ENCODE measurements at regions not wholly inside any gene's neighbourhood (a gene's known extent, or its start where the extent isn't known, plus 50 kb on each side); places are given as distances from the start of the nearest gene placed in this dataset.

DNA sequence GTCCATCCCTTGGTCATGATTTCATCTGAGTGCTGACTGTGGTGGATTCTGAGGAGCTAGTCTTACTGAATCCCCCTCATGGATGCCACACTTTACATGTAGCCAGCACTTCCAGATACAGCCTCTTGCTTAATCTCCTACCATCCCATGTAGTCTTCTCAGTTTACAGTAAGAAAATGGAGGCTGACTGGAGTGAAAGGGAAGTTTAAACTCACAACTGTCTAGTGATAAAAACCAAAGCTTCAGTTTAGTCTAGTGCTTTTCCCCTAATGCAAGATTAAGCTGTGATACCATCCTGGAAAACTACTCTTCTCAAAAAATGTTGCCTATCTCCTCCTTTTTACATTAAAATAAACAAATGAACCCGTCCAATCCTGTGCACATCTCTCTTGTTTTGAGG, 146.8 kb upstream of the HES1 start:
- no peak for DNase-seq (ENCODE audit: low read depth)

DNA sequence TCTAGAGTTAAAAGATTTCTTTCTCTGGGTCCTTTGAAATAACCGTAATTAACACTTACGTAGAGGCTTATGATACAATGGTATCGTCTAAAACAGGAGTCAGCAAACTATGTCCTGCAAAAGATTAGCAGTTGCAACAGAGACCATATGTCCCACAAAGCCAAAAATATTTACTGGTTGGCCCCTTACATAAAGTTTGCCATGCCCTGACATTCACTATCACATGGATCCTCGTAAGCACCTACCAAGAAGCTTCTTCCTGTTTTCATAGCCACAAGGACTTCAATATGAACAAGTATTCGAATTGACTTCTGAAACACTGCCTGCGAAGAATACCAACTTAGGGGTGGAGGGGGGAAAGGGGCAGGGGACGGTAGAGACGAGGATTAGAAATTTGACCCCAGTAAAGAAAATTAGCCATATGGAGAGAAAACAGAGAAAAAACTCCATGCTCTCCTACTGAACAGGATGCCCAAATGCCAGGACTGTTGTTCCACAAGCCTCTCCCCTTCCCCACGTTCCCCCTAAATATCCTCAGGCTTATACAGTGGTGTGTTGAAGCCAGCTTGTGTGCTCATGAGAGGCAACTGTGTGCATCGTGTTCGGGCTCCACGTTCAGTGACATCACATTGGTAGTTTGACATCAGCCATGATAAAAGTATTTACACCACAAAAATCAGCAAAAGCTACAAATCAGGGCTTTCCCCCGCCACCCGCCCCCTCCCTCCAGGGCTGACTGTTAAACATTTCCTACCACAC, 144.1 kb upstream of the HES1 start:
- no peak for DNase-seq (ENCODE audit: low read depth)

DNA sequence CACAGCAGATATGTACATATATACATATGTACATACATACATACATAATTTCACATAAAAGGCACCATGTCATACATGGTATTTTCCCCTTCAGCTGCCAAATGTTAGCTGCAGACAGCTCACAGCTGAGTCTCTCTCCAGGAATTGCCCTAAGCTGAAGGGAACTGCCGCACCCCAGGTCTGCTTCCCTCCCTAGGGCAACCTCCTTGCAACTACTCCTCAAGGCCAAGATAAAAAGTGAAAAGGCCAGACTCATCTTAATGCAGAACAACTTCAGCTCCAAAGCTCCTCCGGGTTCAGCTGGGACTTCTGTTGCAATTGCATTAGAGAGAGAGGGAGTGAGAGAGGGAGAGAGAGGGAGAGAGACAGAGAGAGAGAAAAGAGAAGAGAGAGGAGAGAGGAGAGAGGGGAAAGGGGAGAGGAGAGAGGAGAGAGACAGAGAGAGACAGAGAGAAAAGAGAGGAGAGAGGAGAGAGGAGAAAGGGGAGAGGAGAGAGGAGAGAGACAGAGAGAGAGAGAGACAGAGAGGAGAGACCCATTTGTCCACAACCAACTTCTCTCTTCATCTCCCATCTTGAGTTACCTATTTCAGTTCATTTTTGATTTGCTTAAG, 143.4 kb upstream of the HES1 start:
- no peak for DNase-seq (ENCODE audit: low read depth)

DNA sequence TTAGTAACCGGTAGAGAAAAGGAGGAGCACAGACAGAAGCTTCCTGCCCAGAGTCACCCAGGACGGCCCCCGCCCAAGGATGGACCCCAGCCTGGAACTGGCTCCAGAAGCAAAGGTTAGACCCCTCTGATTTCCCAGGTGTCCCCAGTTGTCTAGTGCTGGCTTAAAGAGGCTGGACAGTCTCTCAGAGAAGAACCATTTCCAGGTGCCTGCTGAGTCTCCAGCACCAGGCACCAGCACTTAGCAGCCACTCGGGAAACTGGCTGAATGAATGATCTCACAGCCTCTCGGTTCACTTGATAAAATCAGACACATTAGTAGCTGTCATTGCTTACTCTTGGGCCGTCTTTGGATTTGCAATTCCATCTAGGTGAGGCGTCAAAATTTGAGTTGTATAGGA, 139.7 kb upstream of the HES1 start:
- DNase-seq (ENCODE audit: low read depth): no peak

DNA sequence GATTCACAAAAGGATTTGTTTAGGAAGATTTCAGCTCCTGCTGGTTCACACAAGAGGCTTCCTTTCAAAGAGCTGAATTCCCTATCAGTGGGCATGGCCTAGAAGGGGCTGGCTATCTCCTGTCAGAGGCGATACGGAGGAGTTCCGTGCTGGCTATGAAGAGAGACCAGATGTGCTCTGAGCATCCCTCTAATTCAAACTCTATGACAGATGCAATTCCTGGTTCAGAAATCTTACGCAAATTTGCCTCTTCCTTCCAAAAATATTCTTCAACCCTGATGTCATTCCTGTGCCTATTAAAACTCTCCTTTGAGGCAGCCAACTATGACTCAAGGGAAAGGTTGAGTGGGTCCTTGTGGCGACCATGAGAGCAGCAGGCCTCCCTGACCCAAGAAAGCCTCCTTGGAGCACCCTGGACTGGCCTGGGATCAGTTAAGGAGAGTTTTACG, 139.3 kb upstream of the HES1 start:
- no peak for DNase-seq (ENCODE audit: low read depth)

DNA sequence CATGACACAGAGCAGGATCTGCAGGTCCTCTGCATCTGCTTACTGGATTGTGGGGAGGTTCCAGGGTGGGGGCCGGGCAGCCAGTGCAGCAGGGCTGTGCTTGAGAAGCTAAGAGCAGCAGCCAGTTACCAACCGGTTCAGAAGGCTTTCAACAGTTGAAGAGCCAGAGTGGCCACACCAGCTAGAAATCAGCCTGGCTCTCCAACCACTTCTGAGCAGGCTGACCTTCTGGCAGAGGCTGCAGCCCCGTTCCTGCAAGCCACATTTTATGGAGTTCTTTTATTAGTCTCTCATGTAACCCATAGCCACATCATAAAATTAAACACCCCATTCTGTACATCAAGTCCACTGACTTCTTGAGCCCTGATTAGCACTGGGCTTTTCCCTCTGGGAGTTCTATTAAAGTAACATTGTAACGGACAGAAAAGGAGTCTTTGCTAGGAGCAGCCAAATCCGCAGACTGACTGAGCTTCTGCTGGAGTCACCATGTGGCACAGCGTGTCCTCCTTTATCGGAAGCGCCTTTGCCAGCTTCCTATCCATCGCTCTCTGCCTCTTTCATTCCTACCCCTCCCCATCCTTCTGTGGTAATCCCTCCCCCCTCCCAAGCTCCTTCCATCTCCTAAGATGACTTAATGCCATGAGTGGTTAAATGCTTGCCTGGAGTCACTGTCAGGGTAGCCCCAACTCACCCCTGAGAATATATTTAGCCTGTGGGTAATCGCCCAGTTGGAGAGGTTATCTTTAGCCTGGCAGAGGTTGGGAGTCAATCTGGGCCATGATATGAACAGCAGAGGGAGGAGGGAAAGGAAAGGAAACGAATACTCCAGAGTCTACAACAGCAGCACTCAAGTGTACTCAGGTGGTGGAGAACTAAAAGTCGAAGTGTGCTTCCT, 138.5 kb upstream of the HES1 start:
- DNase-seq (ENCODE audit: low read depth): no peak

DNA sequence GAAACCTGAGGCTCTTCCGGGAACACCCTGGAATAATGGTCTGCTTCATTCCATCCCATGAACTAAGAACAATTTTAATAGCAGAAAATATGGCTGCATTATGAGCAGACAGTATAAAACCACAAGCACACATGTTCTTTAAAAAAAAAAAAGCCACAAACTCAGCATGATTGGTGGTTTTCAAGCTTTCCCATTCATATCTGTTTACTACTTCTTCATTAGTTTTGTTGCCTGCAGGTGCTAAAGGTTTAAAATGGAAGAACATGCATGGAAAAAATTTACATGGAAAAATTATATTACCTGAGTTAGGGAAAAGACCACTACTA, 137.9 kb upstream of the HES1 start:
- DNase-seq (ENCODE audit: low read depth): no peak

DNA sequence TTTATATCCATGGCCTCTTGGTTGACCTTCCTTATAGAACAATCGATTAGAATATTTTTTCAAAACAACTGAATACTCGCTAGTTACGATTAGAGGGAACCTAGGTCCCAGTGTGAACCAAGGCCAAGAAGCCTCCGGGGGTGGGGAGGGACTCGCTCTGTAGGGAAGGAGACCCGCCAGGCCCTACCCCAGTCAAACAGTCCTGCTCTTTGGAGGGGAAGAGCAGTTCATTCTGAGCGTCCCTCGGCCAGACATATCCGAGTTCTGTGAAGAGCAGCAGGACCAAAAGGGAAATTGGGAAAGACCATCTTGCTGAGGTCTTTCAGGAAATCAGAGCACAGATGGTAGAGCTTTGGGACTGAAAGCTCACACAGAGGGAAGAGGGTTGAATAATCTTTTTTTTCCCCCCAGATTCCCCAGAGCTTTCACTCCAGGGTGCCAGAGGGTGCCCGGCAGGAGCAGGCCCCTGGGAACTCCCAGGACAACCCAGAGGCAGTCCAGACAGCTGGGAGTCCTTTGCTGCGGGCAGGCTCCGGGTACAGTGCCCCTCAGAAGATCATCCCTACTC, 137.2 kb upstream of the HES1 start:
- no peak for DNase-seq (ENCODE audit: low read depth)

DNA sequence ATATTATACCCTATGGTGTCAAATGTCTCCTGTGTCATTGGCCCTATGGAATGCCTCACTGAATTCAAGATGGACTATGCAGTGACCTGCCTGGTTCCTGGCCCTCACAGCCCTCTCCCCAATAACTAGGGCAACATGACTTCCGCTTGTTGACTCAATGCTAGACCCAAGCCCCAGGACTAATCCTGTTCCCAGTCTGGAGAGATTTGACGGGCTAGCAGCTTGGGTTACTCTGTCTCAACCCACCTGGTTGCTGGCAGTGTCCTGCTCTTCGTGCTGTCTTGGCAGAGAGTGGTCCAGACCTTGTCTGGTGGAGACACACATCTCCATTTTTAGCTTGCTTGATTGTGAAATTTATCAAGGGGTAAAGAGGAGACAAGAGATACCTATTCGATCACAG, 135.8 kb upstream of the HES1 start:
- DNase-seq (ENCODE audit: low read depth): no peak

DNA sequence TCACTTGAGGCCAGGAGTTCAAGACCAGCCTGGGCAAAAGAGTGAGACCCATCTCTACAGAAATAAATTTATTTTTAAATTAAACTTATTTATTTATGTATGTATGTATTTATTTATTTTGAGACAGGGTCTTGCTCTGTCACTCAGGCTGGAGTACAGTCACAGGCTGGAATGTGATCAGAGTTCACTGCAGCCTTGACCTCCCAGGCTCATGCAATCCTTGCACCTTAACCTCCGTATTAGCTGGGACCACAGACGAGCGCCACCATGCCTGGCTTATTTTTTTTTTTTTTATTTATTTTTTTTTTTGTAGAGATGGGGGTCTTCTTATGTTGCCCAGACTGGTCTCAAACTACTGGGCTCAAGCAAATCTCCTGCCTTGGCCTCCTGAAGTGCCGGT, 135.2 kb upstream of the HES1 start:
- no peak for DNase-seq (ENCODE audit: low read depth)

DNA sequence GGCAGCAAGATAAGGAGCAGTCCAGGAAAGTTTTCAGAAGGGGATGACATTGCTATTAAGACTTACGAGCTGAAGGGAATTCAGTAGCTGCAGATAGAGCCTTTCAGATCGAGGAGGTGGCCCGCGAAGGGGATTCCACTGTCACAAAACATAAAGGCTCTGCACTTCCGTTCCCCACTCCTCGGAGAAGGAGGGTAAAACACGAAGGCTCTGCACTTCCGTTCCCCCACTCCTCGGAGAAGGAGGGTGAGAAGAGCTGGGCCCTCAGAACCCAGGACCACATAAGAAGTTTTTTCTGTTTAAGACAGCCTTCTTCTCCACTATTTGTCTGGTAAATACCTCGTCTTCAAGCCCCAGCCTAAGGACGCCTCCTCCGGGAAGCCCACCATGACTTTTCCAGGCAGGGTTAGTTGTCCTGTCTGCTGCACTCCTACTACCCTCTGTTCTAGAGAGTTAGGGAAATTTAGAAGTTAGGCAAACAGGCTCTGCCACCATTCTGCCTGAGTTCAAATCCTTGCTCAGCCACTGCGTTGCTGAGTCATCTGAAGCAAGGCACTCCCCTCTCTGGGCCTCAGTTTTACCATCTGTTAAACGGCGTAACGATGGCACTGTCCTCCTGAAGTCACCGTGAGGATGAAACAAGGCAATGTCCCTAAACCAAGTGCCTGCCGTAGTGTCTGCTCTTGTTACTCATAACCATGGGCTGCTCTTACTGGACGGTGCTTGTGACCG, 134.1 kb upstream of the HES1 start:
- DNase-seq (ENCODE audit: low read depth): no peak

DNA sequence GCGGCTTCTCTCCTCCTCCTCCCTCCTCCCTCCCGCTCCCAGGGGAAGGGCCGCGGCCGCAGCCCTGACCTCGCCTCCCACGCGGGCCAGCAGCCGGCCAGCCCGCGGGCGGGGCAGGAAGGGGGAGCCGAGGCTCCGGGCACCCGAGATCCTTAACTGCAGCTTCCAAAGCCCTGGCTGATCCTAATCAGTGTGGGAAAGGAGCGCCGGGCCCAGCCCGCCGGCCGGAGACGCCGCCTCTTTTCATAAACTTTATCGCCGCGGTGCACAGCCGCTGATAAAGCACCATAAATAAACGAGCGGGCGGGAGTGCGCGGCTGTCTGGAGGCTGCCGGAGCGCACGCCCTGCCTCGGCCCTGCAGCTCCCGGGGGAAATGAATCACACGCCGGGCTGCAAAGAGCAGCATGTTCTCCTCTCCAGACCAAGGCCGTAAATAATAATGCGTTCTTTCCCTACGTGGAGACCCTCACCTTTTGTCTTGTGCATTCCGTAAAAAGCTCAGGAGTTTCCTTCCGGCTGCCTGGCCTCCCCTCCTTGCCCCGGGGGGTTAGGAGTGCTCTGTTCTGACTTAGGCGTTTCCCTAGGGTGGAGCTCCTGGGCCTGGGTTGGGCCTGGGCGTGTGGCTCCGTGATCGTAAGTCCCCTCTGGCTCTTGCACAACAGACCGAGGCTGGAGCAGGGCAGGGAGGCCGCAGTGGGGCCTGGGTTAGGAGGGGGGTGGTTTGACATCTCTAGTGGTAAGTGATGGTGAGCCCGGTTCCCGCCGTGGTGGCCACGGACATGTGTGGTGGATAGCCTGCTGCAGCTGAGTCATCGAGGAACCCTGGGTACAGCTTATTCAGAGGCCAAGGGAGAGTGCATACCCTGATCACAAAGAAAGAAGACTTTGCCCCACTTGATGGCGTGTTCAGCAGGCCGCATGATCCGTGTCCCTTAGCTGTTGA, 132.6 kb upstream of the HES1 start:
- no peak for DNase-seq (ENCODE audit: low read depth)

DNA sequence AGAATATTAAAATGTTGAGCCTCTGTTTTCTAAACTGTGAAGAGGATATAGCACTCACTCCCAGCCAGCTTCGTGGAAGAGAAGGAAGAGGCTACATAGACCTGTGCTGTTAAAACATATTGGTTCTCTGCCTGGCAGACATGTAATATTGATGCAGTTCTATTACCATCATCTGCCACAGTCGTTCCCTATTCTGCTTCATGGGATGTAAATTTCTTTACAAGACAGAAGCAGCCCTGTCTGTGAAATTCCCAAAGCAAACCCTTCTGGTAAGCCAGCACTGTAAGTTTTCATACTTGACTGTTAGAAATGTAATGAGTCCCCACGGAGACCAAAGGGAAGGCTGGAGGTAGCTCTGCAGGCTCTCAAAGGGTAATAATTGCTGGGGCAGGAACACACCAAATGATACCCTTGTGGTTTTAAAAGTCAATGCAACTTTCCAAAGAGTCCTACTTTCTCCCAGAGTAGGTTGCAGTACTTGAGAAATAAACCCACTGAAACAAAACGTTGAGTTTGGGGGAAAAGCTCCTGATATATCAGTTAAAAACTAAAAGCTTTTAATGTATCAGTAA, 129.9 kb upstream of the HES1 start:
- DNase-seq (ENCODE audit: low read depth): no peak

DNA sequence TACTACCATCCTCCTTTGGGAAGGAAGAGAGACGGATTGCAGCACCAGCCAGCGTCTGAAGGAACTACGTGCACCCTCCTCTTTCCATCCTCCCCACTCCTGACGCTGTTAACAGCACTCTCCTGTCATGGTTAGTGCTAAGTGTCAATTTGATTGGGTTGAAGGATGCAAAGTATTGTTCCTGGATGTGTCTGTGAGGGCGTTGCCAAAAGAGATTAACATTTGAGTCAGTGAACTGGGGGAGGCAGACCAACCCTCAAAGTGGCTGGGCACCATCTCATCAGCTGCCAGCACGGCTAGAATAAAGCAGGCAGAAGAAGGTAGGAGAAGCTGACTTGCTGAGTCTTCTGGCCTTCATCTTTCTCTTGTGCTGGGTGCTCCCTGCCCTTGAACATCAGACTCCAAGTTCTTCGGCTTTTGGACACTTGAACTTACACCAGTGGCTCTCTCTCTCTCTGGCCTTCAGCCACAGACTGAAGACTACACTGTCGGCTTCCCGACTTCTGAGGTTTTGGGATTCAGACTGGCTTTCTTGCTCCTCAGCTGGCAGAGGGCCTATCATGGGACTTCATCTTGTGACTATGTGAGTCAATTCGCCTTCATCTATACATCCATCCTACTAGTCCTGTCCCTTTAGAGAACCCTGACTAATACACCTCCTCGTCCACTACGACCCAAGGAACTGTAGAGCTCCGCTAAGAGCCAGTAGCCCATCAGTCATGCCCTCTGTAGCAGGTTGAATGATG, 128.2 kb upstream of the HES1 start:
- DNase-seq (ENCODE audit: low read depth): no peak

DNA sequence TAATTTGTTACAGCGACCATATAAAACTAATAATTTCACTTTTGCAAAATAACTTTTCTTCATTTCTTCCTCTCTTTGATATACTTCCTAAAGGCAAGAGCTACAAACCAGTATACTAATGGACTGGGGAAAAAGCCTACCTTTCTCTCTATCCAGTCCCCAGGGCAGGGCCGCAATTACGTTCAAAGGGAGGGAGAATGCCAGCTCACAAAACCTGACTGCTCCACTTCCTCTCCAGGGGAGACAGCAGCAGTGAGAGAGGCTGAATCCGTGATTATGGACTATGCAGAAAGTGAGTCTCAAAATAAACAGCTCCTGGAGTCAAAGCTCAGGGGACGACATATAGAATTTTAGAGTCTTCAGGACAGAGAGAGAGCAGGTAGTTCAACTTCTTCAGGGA, 126.9 kb upstream of the HES1 start:
- no peak for DNase-seq (ENCODE audit: low read depth)

DNA sequence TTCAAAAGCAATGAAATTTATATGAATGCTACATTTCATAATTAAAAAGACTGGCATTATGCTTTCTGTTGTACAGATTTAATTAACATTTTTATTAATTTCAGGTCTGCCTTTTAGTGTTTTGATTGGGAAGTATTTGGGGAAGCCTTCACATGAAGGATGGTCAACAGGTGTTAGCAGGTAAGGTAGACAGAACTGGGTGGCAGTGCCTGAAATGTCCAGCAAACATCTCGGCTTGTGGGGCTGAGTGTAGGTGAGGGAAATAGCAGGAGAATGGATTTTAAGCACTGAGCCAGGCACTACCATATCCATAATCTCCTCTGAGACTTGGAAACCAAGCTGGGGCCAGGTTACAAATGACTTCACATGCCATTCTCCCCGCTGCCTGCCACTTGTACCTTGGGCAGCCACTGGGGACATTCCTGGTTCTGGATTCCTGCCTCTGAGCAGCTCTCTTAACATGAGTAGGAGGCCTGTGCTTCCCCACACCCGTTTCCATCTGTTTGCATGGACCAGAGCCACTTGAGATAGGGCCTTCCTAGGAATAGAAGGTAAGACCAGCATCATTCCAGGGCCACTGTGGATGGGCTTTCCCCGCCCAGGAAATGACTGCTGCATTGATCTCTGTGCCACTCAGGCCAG, 125.9 kb upstream of the HES1 start:
- DNase-seq (ENCODE audit: low read depth): no peak

DNA sequence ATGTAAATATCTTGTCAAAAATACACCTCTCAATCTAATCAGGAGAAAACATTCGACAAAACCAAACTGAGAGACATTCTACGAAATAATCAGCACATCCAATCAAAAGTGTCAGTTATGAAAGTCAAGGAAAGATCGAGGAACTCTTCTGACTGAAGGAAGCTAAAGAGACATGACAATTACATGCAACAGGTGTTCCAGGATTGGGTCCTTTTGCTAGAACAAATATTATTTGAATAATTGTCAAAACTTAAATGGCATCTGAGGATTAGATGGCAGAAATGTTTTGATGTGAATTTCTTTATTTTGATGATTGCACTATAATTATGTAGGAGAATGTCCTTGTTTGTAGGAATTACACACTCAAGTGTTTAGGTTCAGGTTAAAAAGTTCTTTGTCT, 124.1 kb upstream of the HES1 start:
- DNase-seq (ENCODE audit: low read depth): no peak

DNA sequence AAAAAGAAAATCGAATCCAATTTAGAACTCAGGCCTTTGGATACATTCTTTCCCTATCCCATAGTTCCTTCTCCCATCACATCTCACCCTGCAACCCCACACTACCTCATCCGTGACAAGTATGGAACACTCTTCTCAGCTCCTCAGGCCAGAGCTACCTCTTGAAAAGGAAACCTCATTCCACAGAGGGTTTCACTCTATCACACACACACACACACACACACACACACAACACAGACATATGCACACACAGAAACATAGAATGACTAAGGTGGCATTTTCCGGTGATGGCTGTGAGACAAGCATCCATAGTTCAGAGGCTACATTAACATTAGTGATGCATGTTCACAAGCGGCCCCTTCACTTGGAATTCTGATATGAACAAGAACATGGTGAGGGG, 122.0 kb upstream of the HES1 start:
- no peak for DNase-seq (ENCODE audit: low read depth)

DNA sequence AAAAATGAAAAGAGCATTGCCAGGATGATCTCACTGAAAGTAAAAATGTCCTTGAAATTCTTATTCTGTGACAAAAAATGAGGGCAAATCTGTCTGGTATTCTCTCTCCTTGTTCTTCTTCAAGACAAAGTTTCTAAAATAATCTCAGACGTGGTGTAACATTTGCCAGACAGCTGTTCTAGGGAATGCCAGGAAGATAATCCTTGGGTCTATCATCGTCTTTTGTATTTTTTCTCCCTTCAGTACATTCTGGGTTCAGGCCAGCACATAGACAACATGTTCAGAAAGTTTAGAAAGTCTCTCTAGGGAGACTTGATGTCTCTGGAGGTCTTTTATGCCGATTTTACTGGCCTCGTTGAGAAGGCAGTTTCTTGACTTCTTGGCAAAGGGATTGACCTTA, 121.2 kb upstream of the HES1 start:
- DNase-seq (ENCODE audit: low read depth): no peak

All from stimulated activated CD8-positive, alpha-beta memory T cell treated with anti-CD3 and anti-CD28 coated beads, Interleukin-15, amount 100 ng/mL, for 24 hours (primary cell).